ENCODE measurements at regions not wholly inside any gene's neighbourhood (a gene's known extent, or its start where the extent isn't known, plus 50 kb on each side); places are given as distances from the start of the nearest gene placed in this dataset.
"Not testable (repeated sequence)": the region's sequence is repeated elsewhere in the genome, so short reads cannot be mapped to it uniquely, and the experiment has no call there.

DNA sequence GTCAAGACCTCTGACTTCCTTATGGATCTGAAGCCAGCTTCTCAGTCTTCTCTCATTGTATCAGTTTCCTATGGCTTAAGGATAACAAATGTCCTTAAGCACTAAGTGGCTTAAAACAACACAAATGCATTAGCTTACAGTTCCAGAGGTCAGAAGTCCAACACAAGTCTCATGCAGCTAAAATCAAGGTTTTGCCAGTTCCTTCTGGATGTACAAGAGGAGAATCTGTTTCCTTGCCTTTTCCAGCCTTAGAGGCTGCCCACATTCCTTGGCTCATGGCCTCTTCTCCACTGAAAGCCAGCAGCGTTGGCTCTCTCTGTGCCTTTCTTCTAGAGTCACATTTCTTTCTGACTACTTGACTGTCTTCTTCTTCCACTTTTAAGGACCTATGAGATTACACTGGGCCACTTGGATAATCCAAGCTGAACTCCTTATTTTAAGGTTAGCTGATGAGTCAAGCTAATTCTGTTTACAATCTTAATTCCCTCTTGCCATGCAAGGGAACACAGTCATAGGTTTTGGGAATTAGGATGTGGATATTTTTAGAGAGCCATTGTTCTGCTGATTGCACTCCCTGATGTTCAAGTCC lies 179.0 kb downstream of the BCAS1 start:
- DNase-seq = no peak

- DNase-seq = no peak
These were observed 179.7 kb downstream of the BCAS1 start for GRCh38 chr20:53890443-53891305.

DNA sequence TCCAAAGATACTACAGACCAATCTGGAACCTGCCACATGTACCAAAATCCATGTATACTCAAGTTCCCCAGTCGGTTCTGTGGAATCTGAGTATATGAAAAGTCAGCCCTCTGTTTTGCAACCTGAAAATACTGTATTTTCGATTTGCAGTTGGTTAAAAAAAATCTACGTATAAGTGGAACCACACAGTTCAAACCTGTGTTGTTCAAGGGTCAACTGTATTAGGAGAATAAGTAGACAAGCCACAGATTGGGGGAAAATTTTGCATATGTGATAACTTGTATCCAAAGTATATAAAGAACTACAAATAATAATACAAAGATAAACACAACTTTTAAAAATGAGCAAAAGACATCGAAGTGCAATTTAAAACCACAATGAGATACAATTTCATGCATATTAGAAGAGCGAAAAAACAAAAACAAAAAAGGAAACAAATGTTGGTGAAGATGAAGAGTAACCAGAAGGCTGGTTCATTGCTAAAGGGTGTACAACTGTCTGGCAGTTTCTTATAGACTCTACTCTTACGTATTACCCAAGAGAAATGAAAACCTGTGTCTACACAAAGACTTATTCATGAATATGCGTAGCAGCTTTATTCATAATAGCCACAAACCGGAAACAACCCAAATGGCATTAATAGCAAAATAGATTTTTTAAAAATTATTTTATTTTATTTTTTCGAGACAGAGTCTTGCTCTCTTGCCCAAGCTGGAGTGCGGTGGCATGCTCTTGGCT lies 180.8 kb downstream of the BCAS1 start:
- no peak for DNase-seq

DNA sequence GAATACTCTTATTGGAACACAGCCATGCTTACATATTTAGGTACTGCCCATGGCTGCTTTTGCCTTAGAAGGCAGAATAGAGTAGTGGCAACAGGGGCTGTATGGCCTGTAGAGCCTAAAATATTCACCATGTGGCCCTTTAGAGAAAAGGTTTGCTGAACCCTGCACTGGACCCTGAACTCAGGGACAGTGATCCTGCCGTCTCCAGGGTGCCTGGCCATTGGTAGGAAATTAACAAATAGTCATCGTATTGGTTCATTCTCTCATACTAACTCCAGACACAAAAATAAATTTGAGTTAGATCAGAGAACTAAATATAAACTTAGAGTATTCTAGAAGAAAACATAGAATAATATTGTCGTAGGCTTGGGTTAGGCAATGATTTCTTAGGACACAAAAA lies 181.4 kb downstream of the BCAS1 start:
- no peak for DNase-seq

- DNase-seq = no peak
These were observed 181.9 kb downstream of the BCAS1 start for GRCh38 chr20:53888510-53888909.

- no peak for DNase-seq
These were observed 182.4 kb downstream of the BCAS1 start for GRCh38 chr20:53887973-53888372.

DNA sequence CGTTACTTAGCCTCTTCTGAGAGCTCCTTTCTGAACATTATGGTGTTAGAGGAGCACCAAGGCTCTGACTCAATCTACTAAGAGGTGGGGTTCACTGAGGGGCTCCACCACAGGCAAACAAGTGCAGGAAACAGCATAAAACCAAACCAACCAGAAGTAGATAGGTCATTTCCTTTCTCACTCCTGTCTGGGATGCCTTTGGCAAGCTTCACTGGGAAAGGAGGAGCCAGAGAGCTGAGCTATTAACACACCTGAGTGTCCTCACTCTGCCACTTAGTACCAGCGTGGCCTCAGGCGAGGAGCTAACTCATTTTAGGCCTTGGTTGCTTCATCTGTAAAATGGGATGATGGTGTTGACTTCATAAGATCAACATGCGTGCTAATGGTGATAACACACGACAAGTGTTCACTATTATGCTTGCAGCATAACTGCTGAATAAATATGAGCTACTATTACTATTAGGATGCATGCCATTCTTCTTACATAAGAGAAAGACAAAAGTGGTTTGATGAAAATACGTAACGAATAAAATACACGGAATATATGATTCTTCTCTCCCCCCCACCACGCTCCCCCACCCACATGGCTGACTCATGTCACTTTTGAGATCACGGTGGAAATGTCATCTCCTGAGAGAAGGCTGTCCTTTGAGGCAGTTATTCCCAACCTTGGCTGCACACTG lies 185.4 kb downstream of the BCAS1 start:
- no peak for DNase-seq

GRCh38 chr20:53883098-53883911 lies 187.1 kb downstream of the BCAS1 start:
- DNase-seq = no peak

GRCh38 chr20:53882438-53882986 lies 187.9 kb downstream of the BCAS1 start:
- not testable (repeated sequence) for DNase-seq

- DNase-seq = no peak
These were observed 189.0 kb downstream of the BCAS1 start for GRCh38 chr20:53881362-53881761.

DNA sequence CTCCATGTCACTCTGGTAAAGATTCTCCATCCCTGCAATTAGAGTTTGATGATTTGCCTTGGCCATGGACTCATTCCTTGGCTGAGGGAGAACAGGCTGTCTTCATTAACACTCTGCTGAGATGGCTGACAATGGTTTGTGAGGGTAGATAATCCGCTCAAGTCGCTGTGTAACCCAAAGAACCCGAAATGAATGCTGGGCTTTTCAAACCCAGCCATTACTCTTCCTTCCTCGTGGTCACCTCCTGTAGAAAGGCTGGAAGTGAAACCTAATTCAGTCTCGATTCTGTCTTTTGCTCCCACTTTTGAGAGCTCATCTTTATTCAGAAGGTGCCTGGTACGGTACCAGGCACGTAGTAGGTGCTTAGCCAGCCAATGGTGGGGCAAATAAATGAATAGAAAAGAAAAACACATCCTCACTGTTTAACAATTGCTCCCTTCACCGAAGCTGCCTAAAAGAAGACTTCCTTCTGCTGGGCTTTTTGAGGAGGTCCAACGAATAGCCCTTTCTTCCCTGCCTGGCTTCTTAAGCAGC lies 190.2 kb downstream of the BCAS1 start:
- no peak for DNase-seq

DNA sequence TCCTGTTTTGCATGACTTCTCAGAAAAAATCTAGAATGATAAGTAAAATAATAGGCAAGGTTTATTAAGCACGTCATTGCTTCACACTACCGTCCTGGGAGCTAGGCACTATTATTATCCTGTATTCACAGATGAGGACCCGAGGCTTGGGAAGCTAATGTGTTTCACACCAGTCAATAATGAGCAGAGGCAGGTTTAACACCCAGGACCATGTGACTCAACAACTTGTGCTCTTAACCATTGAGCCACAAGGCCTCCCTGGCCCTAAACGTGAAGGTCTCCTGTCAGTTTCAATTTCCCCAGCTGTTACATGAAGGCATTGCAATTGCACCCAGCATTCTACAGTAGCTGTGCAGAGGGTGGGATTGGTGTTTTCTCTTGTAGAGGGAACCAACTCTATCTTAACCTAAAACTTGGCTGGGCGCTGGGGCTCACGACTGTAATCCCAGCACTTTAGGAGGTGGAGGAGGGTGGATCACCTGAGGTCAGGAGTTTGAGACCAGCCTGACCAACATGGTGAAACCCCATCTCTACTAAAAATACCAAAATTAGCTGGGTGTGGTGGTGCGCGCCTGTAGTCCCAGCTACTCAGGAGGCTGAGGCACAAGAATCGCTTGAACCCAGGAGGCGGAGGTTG lies 191.2 kb downstream of the BCAS1 start:
- no peak for DNase-seq

GRCh38 chr20:53878262-53879047 lies 191.9 kb downstream of the BCAS1 start:
- DNase-seq = no peak

DNA sequence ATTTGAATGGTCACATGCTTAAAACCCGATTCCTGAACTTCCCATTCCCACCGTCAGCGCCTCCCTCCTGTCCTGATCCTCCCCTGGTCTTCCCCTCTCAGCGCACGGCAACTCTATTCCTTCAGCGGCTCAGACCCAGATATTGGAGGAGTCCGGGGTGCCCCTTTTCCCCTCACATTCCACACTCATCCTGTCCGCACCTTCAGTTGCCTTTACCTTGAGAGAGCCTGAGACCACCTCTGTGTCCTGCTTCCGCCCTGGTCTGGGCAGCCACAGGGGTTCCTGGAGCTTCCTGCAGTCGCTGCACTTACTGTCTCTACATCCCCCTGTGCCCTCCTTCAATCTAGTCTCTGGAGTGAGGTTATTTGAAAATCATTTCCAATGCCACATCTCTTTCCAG lies 193.4 kb downstream of the BCAS1 start:
- DNase-seq = no peak

DNA sequence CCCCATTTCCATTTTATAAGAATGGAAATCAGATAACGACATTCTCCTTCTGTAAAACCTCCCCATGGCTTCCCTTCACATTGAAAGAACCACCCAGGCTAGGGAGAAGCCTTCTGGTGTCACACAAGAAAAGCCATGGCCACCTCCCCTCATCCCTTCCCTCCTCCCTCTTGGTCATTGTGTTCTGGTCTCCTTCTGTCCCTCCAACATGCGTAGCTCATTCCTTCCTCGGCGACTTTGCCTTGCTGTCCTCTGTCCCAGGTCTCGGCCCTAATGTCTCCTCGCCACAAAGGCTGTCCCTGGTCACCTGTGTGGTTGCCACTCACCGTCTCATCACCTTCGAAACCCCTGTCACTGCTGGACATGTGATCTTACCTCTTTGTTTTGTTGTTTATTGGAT lies 193.9 kb downstream of the BCAS1 start:
- DNase-seq = no peak

- no peak for DNase-seq
These were observed 194.9 kb downstream of the BCAS1 start for GRCh38 chr20:53875452-53875851.

GRCh38 chr20:53874706-53875105 lies 195.7 kb downstream of the BCAS1 start:
- no peak for DNase-seq

DNA sequence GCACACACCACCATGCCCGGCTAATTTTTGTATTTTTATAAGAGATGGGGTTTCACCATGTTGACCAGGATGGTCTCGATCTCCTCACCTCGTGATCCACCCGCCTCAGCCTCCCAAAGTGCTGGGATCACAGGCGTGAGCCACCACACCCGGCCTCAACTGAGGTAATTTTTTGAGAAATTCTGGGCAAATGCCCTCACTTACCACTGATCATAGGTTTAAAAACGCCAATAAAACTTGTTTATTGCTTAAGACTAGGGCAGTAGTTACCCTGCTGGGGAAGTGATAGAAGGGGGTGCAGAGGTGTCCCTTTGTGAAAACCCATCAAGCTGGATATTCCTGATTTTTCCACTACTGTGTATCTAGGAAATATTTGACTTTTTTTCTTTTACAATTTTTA lies 196.3 kb downstream of the BCAS1 start:
- no peak for DNase-seq

GRCh38 chr20:53873230-53873604 lies 197.2 kb downstream of the BCAS1 start:
- no peak for DNase-seq
